Testis (tissue), 2 donors: ENCODE measurements at regions not wholly inside any gene's neighbourhood (a gene's known extent, or its start where the extent isn't known, plus 50 kb on each side); places are given as distances from the start of the nearest gene placed in this dataset.
A peak's percentile ranks its signal among the peaks of the same experiment; 100 is the strongest.

Source experiments
- DNase-seq: peaks from one replicate; pipeline ENCODE4 v3.0.0-alpha.2; 2019
- H3K27ac ChIP-seq, 2 donors: fragments of 200-600 bp; sonication (generic); one replicate each; pipeline ENCODE4 v1.5.1; 2019
- H3K27me3 ChIP-seq: fragments of 200-600 bp; sonication (generic); one replicate; pipeline ENCODE4 v1.5.1; 2019
- H3K36me3 ChIP-seq: fragments of 200-600 bp; sonication (generic); one replicate; pipeline ENCODE4 v1.5.1; 2017; ENCODE audit warnings: low read depth; ENCODE audit errors: missing control alignments
- H3K4me1 ChIP-seq: fragments of 200-600 bp; sonication (generic); one replicate; pipeline ENCODE4 v1.5.1; 2019
- H3K4me3 ChIP-seq, 2 donors: fragments of 200-600 bp; sonication (generic); one replicate each; pipeline ENCODE4 v1.5.1; 2017 to 2019
- H3K9me3 ChIP-seq: fragments of 200-600 bp; sonication (generic); one replicate; pipeline ENCODE4 v1.5.1; 2017
- CTCF ChIP-seq, 3 experiments: fragments of 450-650 bp in 2 of 3; fragments of 200-600 bp in 1 of 3; sonication (generic) in 1 of 3; IDR thresholded peaks; one replicate each; pipeline ENCODE4 v1.5.1; 2016 to 2019; ENCODE audit warnings: antibody characterized with exemption in 3 of 3, mild to moderate bottlenecking in 2 of 3, moderate library complexity in 1 of 3
- POLR2A ChIP-seq: fragments of 450-650 bp; IDR thresholded peaks from one replicate; pipeline ENCODE4 v1.6.1; 2017; ENCODE audit warnings: antibody characterized with exemption, mild to moderate bottlenecking, moderate library complexity
- WGBS, 2 donors: methylation state at CpG; one replicate each; pipeline ENCODE4 v1.1.5; 2018; 5-methylcytosine and 5-hydroxymethylcytosine counted together
- intact Hi-C: fragments of 100-400 bp; cut with DNase I; formaldehyde crosslinking; loops from one replicate; pipeline ENCODE4 v1.15.1; 2023; ENCODE audit warnings: low total_unique reads

- H3K4me3 ChIP-seq = no peak overlapping the region
- TF ChIP-seq POLR2A (no peak), CTCF (IDR thresholded peaks at IDR 0.05) (no peak)
- intact Hi-C loops = no loop called here
- H3K27ac ChIP-seq = no peak overlapping the region
- no peaks in the 10 kb centered on the region for H3K9me3 ChIP-seq
- H3K4me1 ChIP-seq = no peaks in the 10 kb centered on the region
- H3K27me3 ChIP-seq = no peaks in the 10 kb centered on the region
- no peak for DNase-seq
- no peaks in the 10 kb centered on the region for H3K36me3 ChIP-seq
Observed at GRCh38 chr21:23471877-23472276, 2135.4 kb downstream of the MRPL39 start.

GRCh38 chr21:23463365-23463764 lies 2143.9 kb downstream of the MRPL39 start:
- H3K9me3 ChIP-seq = no peaks in the 10 kb centered on the region
- TF ChIP-seq CTCF (IDR thresholded peaks at IDR 0.05) = no peak
- TF ChIP-seq POLR2A = no peak
- 30 to 46% methylated on average over 1 of the region's 1 CpG for WGBS, 2 donors
- no peaks in the 10 kb centered on the region for H3K36me3 ChIP-seq
- intact Hi-C loops = no loop called here
- H3K27ac ChIP-seq = no peak overlapping the region
- H3K4me1 ChIP-seq = no peaks in the 10 kb centered on the region
- no peak overlapping the region for H3K4me3 ChIP-seq
- no peaks in the 10 kb centered on the region for H3K27me3 ChIP-seq
- DNase-seq = no peak

GRCh38 chr21:23455676-23456075 lies 2151.6 kb downstream of the MRPL39 start:
- Histone ChIP-seq H3K27me3 (no peaks in the 10 kb centered on the region), H3K27ac (no peak overlapping the region), H3K36me3 (no peaks in the 10 kb centered on the region), H3K4me3 (no peak overlapping the region), H3K9me3 (no peaks in the 10 kb centered on the region), H3K4me1 (no peaks in the 10 kb centered on the region)
- intact Hi-C loops = no loop called here
- 36 to 48% methylated on average over 4 of the region's 4 CpGs for WGBS, 2 donors
- TF ChIP-seq POLR2A = no peak
- no peak for TF ChIP-seq CTCF (IDR thresholded peaks at IDR 0.05)
- no peak for DNase-seq

- H3K9me3 ChIP-seq = no peaks in the 10 kb centered on the region
- peak; percentile 61 for DNase-seq
- H3K4me3 ChIP-seq = no peak overlapping the region
- no peaks in the 10 kb centered on the region for H3K36me3 ChIP-seq
- H3K4me1 ChIP-seq = no peaks in the 10 kb centered on the region
- no peaks in the 10 kb centered on the region for H3K27me3 ChIP-seq
- H3K27ac ChIP-seq = no peak overlapping the region
- TF ChIP-seq CTCF (IDR thresholded peaks at IDR 0.05) (no peak), POLR2A (no peak)
- 36 to 42% methylated on average over 18 to 19 of the region's 19 CpGs for WGBS, 2 donors
- intact Hi-C loops = no loop called here
Observed at GRCh38 chr21:23452384-23453083, 2154.7 kb downstream of the MRPL39 start.

- TF ChIP-seq CTCF (IDR thresholded peaks at IDR 0.05) (no peak), POLR2A (no peak)
Observed at GRCh38 chr21:23445307-23445706, 2162.0 kb downstream of the MRPL39 start.

More at GRCh38 chr21:23445307-23445706, 2162.0 kb downstream of the MRPL39 start:
- no peaks in the 10 kb centered on the region for H3K4me1 ChIP-seq
- intact Hi-C loops = no loop called here
- DNase-seq = no peak
- H3K9me3 ChIP-seq = no peaks in the 10 kb centered on the region
- 46 to 53% methylated on average over 1 of the region's 1 CpG for WGBS, 2 donors
- no peaks in the 10 kb centered on the region for H3K27me3 ChIP-seq
- H3K4me3 ChIP-seq = no peak overlapping the region
- H3K36me3 ChIP-seq = no peaks in the 10 kb centered on the region
- H3K27ac ChIP-seq = no peak overlapping the region
